ENCODE measurements at regions not wholly inside any gene's neighbourhood (a gene's known extent, or its start where the extent isn't known, plus 50 kb on each side); places are given as distances from the start of the nearest gene placed in this dataset.

DNA sequence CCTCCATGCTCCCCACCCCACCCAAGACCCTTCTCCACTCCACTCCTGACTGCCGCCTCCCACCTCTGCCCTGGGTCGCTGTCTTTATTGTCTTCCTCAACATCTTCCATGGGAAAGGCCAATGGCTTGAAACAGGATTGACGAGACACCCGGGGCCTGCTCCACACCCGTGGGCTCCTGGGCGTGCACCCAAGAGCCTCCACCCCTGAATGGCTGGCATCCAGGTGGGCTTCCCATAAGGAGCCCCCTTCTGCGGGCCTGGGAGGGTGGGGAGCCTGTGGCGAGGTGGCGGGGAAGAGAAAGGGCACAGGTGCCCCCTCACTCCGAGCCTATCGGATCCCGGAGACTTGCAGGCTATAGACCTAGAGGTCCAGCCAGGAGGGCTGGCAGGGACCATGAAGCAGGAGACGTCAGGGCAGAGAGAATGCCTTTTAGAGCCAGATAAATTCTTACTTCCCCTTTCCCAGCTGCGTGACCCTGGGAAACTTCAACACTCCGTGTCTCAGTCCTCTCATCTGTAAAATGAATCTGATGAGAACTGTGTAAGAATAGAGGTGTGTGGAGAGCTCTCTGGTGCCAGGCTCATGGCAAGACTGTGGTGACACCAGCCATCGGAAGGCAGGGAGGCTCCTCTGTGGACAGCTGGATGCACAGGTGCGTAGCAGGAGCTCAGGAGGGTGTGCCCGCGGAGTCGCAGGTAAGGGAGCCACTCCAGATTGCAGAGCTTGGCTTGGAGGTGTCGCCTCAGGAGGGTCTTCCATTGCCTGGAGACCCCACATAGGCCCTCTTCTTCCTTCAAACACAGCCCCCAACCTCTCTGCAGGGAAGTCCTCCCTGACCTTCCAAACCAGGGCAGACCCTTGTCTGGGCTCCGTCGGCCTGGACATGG lies 53.9 kb downstream of the SMIM38 start:
- TF ChIP-seq, protein P1, sequence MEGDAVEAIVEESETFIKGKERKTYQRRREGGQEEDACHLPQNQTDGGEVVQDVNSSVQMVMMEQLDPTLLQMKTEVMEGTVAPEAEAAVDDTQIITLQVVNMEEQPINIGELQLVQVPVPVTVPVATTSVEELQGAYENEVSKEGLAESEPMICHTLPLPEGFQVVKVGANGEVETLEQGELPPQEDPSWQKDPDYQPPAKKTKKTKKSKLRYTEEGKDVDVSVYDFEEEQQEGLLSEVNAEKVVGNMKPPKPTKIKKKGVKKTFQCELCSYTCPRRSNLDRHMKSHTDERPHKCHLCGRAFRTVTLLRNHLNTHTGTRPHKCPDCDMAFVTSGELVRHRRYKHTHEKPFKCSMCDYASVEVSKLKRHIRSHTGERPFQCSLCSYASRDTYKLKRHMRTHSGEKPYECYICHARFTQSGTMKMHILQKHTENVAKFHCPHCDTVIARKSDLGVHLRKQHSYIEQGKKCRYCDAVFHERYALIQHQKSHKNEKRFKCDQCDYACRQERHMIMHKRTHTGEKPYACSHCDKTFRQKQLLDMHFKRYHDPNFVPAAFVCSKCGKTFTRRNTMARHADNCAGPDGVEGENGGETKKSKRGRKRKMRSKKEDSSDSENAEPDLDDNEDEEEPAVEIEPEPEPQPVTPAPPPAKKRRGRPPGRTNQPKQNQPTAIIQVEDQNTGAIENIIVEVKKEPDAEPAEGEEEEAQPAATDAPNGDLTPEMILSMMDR (IDR thresholded peaks at IDR 0.05; ENCODE audit: low read depth, low read length) = no peak
- no peak for TF ChIP-seq EZH2phosphoT487 (IDR thresholded peaks at IDR 0.05; ENCODE audit: low read depth)
